Vagina (tissue), 2 donors: ENCODE measurements at regions not wholly inside any gene's neighbourhood (a gene's known extent, or its start where the extent isn't known, plus 50 kb on each side); places are given as distances from the start of the nearest gene placed in this dataset.

Source experiments
- CTCF ChIP-seq, 3 experiments: fragments of 450-650 bp in 2 of 3; fragments of 200-600 bp in 1 of 3; sonication (generic) in 1 of 3; IDR thresholded peaks; one replicate each; pipeline ENCODE4 v1.5.1; 2017 to 2019; ENCODE audit warnings: antibody characterized with exemption in 3 of 3, mild to moderate bottlenecking in 2 of 3, moderate library complexity in 2 of 3
- POLR2A ChIP-seq, 2 donors: fragments of 450-650 bp; IDR thresholded peaks; one replicate each; pipeline ENCODE4 v1.6.1; 2017; ENCODE audit warnings: antibody characterized with exemption in 2 of 2, mild to moderate bottlenecking in 2 of 2, moderate library complexity in 2 of 2
- POLR2AphosphoS5 ChIP-seq, 2 donors: sonication (generic); formaldehyde crosslinking; IDR thresholded peaks; one replicate each; pipeline ENCODE4 v1.9.0; 2017; ENCODE audit warnings: antibody characterized with exemption in 2 of 2, mild to moderate bottlenecking in 2 of 2, low read depth in 1 of 2; ENCODE audit not compliant: insufficient read depth in 1 of 2

GRCh38 chr7:41315764-41316163, 387.1 kb downstream of the INHBA start:
- TF ChIP-seq CTCF (IDR thresholded peaks at IDR 0.05) (no peak), POLR2AphosphoS5 (IDR thresholded peaks at IDR 0.05; ENCODE audit: insufficient read depth in 1 of 2, low read depth in 1 of 2) (no peak), POLR2A (IDR thresholded peaks at IDR 0.05) (no peak)
